ENCODE measurements at regions not wholly inside any gene's neighbourhood (a gene's known extent, or its start where the extent isn't known, plus 50 kb on each side); places are given as distances from the start of the nearest gene placed in this dataset.
"Not testable (repeated sequence)": the region's sequence is repeated elsewhere in the genome, so short reads cannot be mapped to it uniquely, and the experiment has no call there.

GRCh38 chr1:61028136-61028535 lies 54.2 kb upstream of the NFIA start:
- H3K36me3 ChIP-seq (replicated peaks): no peaks in the 10 kb centered on the region
- peaks cover 3% of the 10 kb centered on the region; the same call in 1 of the 2 replicates for H3K4me1 ChIP-seq

GRCh38 chr1:61018068-61018467 lies 64.3 kb upstream of the NFIA start:
- DNase-seq (ENCODE audit: low spot score in 2 of 2); in situ Hi-C loops (cut with MboI; ENCODE audit: low sequenced_read_pairs); H3K36me3 ChIP-seq (replicated peaks); H3K9me3 ChIP-seq; H3K4me3 ChIP-seq; H3K4me1 ChIP-seq: not testable (repeated sequence)
- peaks cover 25% of the 10 kb centered on the region for H3K27me3 ChIP-seq (ENCODE audit: low read depth)

More at GRCh38 chr1:61028136-61028535, 54.2 kb upstream of the NFIA start:
- Histone ChIP-seq H3K27me3 (ENCODE audit: low read depth) (no peaks in the 10 kb centered on the region), H3K4me3 (no peak overlapping the region), H3K9me3 (no peaks in the 10 kb centered on the region)
- DNase-seq (ENCODE audit: low spot score in 2 of 2): no peak
- in situ Hi-C loops (cut with MboI; ENCODE audit: low sequenced_read_pairs): no loop called here

GRCh38 chr1:61017651-61018050 lies 64.7 kb upstream of the NFIA start:
- Histone ChIP-seq H3K27me3 (ENCODE audit: low read depth) (peaks cover 25% of the 10 kb centered on the region), H3K9me3 (no peaks in the 10 kb centered on the region), H3K36me3 (replicated peaks) (no peaks in the 10 kb centered on the region), H3K4me3 (no peak overlapping the region), H3K4me1 (peaks cover 4% of the 10 kb centered on the region)
- no peak for DNase-seq (ENCODE audit: low spot score in 2 of 2)
- in situ Hi-C loops (cut with MboI; ENCODE audit: low sequenced_read_pairs): no loop called here

DNA sequence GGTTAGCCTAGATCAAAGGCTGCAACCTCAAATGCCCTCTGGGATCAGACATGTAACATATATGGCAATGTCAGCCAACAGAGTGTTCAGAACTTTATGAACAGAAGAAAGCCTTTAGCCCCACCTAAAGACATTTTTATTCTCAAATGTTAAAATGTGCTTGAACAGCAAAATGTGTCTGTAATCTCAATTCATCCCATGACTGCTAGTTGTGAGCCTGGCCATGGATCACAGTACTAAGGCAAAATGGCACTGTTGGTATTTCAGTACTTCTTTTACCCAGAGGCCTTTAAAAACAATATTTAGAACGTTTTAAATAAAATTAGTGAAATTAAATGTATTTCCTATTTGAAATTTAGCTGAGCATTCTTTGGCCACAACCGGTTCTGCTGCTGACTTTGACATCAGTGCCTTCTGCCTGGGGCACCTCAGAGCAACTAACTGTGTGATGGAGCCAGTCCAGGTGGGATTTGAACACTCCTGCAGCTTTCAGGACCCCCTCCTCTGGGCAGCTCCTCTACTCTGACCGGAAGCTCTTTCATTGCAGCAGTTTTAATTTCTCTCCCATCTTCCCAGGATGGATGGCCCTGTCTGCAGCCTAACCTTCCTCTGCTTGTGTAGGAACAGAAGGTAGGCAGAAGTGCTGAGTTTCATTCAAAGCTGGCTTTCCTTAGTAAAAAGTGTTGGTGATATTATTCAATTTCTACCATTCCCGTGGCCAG lies 68.3 kb upstream of the NFIA start:
- no peak for DNase-seq (ENCODE audit: low spot score in 2 of 2)
- Histone ChIP-seq H3K4me1 (peaks cover 5% of the 10 kb centered on the region), H3K9me3 (no peaks in the 10 kb centered on the region), H3K27me3 (ENCODE audit: low read depth) (peaks cover 31% of the 10 kb centered on the region), H3K4me3 (no peak overlapping the region), H3K36me3 (replicated peaks) (no peaks in the 10 kb centered on the region)
- in situ Hi-C loops (cut with MboI; ENCODE audit: low sequenced_read_pairs): no loop called here

- H3K9me3 ChIP-seq: no peaks in the 10 kb centered on the region
- no peak overlapping the region for H3K4me3 ChIP-seq
- DNase-seq (ENCODE audit: low spot score in 2 of 2): no peak
- in situ Hi-C loops (cut with MboI; ENCODE audit: low sequenced_read_pairs): no loop called here
- no peaks in the 10 kb centered on the region for H3K36me3 ChIP-seq (replicated peaks)
- peaks cover 5% of the 10 kb centered on the region for H3K4me1 ChIP-seq
- H3K27me3 ChIP-seq (ENCODE audit: low read depth): peaks cover 31% of the 10 kb centered on the region
Measured at GRCh38 chr1:61013189-61013945, 69.0 kb upstream of the NFIA start.

DNA sequence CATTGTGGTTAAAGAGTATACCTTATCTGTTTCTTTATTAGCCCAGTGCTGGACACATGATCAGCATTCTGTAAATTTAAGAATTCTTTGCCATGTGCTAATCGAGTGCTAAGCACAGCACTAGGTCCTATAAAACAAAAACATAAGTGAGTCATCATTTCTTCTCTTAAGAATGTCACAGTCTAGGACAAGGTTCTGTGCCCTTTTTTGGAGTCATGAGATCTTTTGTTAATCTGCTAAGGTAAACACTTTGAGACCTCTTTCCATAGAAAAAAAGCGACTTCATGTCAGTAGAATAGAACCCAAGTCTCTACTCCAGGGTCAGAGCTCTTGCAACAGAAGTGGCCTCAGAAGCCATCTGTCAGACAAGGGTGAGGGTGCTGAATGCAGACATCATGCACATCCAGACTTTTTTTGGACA lies 70.0 kb upstream of the NFIA start:
- no peak for DNase-seq (ENCODE audit: low spot score in 2 of 2)

GRCh38 chr1:61011561-61012263 lies 70.6 kb upstream of the NFIA start:
- peaks cover 5% of the 10 kb centered on the region for H3K4me1 ChIP-seq
- in situ Hi-C loops (cut with MboI; ENCODE audit: low sequenced_read_pairs): no loop called here
- peaks cover 23% of the 10 kb centered on the region for H3K27me3 ChIP-seq (ENCODE audit: low read depth)
- peak in 1 of 2 experiments; percentile 54 for DNase-seq (ENCODE audit: low spot score in 2 of 2)
- no peaks in the 10 kb centered on the region for H3K36me3 ChIP-seq (replicated peaks)
- no peaks in the 10 kb centered on the region for H3K9me3 ChIP-seq
- H3K4me3 ChIP-seq: no peak overlapping the region

More for the DNA sequence above, 70.0 kb upstream of the NFIA start:
- peaks cover 28% of the 10 kb centered on the region for H3K27me3 ChIP-seq (ENCODE audit: low read depth)
- H3K9me3 ChIP-seq: no peaks in the 10 kb centered on the region
- H3K4me1 ChIP-seq: peaks cover 5% of the 10 kb centered on the region
- in situ Hi-C loops (cut with MboI; ENCODE audit: low sequenced_read_pairs): no loop called here
- no peak overlapping the region for H3K4me3 ChIP-seq
- no peaks in the 10 kb centered on the region for H3K36me3 ChIP-seq (replicated peaks)

DNA sequence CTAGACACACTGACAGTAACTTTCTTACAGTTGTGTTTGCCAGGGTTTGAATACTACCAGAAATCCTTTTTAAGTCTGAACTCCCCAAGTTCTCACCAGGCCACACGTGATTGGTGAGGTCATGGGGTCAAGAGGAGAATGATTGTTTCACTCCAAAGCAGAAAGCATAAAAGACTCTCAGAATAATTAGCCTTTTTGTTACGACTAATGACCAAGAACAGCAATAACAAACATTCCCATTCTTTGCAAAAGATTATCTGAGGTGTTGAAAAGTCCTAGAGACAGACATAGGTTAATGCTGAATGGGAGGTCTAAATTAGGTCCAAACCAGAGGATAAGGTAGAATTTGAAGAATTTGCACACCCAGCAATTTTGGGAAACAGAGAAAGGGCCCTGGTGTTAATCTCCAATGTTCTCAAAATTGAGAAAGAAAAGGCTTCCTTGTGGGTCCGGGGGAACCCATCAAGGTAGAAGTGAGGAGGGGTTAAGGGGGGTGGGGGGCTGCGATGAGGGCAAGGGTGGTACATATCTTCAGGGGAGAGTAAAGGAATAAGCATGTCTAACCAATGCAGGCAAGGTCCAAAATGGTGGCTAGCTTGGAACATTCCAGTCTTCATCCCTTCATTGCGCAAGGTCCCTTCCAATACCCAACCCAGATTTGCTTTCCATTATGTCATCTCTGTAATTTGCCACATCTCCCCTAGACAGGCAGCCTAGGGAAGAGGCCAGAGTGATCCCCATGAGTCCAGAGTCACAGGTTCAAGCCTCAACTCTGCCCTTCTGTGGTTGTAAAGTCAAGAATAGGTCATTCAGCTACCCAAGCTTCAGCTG lies 74.6 kb upstream of the NFIA start:
- Histone ChIP-seq H3K4me1 (peaks cover 5% of the 10 kb centered on the region), H3K9me3 (no peaks in the 10 kb centered on the region), H3K27me3 (ENCODE audit: low read depth) (peaks cover 33% of the 10 kb centered on the region), H3K36me3 (replicated peaks) (no peaks in the 10 kb centered on the region), H3K4me3 (no peak overlapping the region)
- in situ Hi-C loops (cut with MboI; ENCODE audit: low sequenced_read_pairs): no loop called here
- no peak for DNase-seq (ENCODE audit: low spot score in 2 of 2)

DNA sequence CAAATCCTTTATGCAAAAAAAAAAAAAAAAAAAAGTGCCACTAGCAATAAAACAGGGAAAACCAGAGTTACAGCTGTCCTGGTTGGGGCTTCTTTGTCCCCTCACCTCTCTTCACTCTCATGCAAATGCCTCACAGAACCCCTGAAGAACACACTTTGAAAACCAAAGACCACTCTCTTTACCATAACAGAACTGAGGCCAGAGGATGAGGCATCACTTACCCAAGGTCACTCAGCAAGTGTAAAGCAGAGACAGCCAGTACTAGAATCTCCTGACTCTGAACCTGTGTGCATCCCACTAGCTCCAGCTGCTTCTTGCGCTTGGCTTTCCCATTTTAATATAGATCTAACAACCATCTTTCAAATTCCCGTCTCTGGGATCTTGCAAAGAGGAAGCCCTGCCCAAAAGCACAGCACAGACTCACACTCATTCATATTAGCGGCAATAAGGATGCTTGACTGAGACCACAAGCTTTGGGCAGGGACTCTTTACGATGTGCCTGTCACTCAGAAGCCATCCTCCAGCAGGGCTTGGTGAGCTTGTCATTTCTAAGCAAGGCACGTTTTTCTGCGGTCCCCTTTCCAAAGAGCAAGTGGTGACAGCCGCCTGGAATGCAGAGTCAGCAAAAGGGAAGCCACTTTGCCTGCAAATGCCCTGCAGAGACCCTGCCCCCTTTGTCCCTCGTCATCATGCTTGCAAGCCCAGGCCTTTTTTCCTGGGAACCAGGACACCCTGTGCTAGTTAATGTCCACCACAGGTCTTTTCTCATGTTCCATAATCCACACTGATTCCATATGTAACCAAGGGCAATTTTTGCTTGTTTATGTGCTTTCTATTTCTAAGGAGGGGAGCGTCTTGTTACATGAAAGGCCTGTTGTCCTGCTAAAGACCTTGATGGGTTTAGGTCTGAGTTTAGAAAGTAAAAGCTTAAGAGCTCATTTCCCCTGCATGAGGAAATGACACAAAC lies 76.5 kb upstream of the NFIA start:
- Histone ChIP-seq H3K27me3 (ENCODE audit: low read depth) (peaks cover 36% of the 10 kb centered on the region), H3K36me3 (replicated peaks) (no peaks in the 10 kb centered on the region), H3K4me1 (no peaks in the 10 kb centered on the region), H3K4me3 (no peak overlapping the region), H3K9me3 (no peaks in the 10 kb centered on the region)
- in situ Hi-C loops (cut with MboI; ENCODE audit: low sequenced_read_pairs): no loop called here
- no peak for DNase-seq (ENCODE audit: low spot score in 2 of 2)

DNA sequence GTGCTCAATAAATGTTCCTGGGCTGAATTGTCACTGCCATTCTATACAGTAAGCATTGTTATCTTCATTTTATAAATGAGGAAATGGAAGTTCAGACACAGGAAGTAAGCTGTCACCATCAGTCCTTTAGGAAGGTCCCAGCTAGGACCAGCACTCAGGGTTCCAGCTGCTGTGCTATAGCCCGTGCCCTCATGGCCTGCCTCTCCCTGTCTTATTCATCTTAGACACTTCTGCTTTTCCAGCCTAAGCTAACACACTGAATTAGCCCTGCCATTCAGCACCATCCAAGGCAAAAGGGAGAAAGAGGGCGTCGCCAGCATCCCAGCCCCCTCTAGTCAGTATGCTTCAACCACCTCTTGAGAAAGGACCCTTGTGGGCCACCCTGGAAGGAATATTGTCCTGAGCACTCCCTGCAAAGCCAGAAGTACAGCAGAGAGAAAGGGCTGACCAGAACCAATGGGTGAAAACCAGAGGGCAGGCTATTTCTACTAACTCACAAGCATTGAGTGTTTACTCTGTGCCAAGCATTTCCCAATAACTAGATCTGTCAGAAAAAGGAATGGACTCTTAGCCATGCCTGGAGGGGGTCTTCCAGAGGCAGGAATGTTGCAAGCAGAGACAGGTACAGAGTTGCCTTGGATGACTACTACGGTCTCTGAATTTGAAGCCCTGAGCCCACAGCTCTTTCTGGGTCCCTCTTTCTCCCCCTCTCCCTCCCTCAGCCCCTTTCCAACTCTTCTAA lies 77.9 kb upstream of the NFIA start:
- in situ Hi-C loops (cut with MboI; ENCODE audit: low sequenced_read_pairs): no loop called here
- no peaks in the 10 kb centered on the region for H3K36me3 ChIP-seq (replicated peaks)
- no peaks in the 10 kb centered on the region for H3K9me3 ChIP-seq
- no peak overlapping the region for H3K4me3 ChIP-seq
- no peaks in the 10 kb centered on the region for H3K4me1 ChIP-seq
- no peak for DNase-seq (ENCODE audit: low spot score in 2 of 2)
- H3K27me3 ChIP-seq (ENCODE audit: low read depth): peaks cover 36% of the 10 kb centered on the region

- Histone ChIP-seq H3K4me3 (no peak overlapping the region), H3K9me3 (no peaks in the 10 kb centered on the region), H3K36me3 (replicated peaks) (no peaks in the 10 kb centered on the region), H3K27me3 (ENCODE audit: low read depth) (peaks cover 30% of the 10 kb centered on the region), H3K4me1 (no peaks in the 10 kb centered on the region)
- no peak for DNase-seq (ENCODE audit: low spot score in 2 of 2)
- in situ Hi-C loops (cut with MboI; ENCODE audit: low sequenced_read_pairs): no loop called here
Measured at GRCh38 chr1:61000327-61000726, 82.0 kb upstream of the NFIA start.

DNA sequence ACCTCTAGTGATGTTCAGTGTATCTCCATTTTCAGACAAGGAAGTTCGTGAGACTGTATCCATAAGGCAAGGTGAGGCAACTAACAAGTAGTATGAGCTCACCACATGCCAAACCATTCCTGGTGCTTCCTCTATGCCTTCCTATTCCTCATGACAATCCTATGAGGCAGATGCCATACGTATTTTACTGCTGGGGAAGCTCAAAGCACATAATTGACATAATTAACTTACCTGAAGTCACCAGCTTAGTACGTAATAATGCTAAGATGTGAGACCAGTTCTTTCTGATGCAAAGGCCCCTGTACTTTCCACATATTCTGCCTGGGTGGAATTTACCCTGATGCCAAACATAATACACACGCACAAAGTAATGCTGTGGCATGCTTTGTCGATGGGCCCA lies 83.6 kb upstream of the NFIA start:
- H3K4me1 ChIP-seq: no peaks in the 10 kb centered on the region
- DNase-seq (ENCODE audit: low spot score in 2 of 2): no peak
- in situ Hi-C loops (cut with MboI; ENCODE audit: low sequenced_read_pairs): loop anchor here (25.0 kb wide), 1 partner anchor 864 kb away; no protein-coding TSS in a partner anchor

More for the DNA sequence above, 83.6 kb upstream of the NFIA start:
- Histone ChIP-seq H3K4me3 (no peak overlapping the region), H3K36me3 (replicated peaks) (no peaks in the 10 kb centered on the region), H3K9me3 (no peaks in the 10 kb centered on the region), H3K27me3 (ENCODE audit: low read depth) (peaks cover 19% of the 10 kb centered on the region)
